ENCODE measurements at regions not wholly inside any gene's neighbourhood (a gene's known extent, or its start where the extent isn't known, plus 50 kb on each side); places are given as distances from the start of the nearest gene placed in this dataset.

GRCh38 chr10:100614429-100615095 is 78.8 kb downstream of the HIF1AN start:
- Histone ChIP-seq H3K27me3 (ENCODE audit: control insufficient read depth, insufficient read depth, low read length) (peaks cover 29% of the 10 kb centered on the region), H3K14ac (replicated peaks; ENCODE audit: low read depth, low read length) (no peak overlapping the region), H3K56ac (ENCODE audit: extremely low read depth, insufficient read depth, low read length) (no peak overlapping the region), H3K9me3 (ENCODE audit: control insufficient read depth, insufficient read depth, low read length) (no peaks in the 10 kb centered on the region), H3K4me2 (ENCODE audit: low read depth, low read length) (no peak overlapping the region), H4K5ac (ENCODE audit: low read depth, low read length) (no peak overlapping the region), H3K4me3 (ENCODE audit: insufficient read depth, low read depth, low read length) (no peak overlapping the region), H3K9me1 (ENCODE audit: insufficient read depth, low read length) (no peaks in the 10 kb centered on the region), H4K20me1 (ENCODE audit: insufficient read depth, low read length) (no peaks in the 10 kb centered on the region), H3K23ac (ENCODE audit: low read depth, low read length) (no peak overlapping the region), H2AK9ac (replicated peaks; ENCODE audit: low read depth, low read length, poor library complexity) (no peak overlapping the region), H3K79me1 (ENCODE audit: low read depth in 1 of 2, low read length in 2 of 2) (no peaks in the 10 kb centered on the region), H4K91ac (ENCODE audit: insufficient read depth, low read depth, low read length) (no peak overlapping the region), H2AK5ac (ENCODE audit: low read depth, low read length) (no peak overlapping the region), H3K9ac (ENCODE audit: low read depth, low read length) (no peak overlapping the region), H2BK120ac (ENCODE audit: low read depth, low read length) (no peak overlapping the region), H2BK5ac (ENCODE audit: low read depth, low read length, poor library complexity, severe bottlenecking) (no peak overlapping the region), H2AFZ (replicated peaks; ENCODE audit: low read length, poor library complexity) (no peak overlapping the region), H2BK15ac (ENCODE audit: low read depth, low read length) (no peak overlapping the region), H3K4ac (ENCODE audit: low read depth, low read length) (no peak overlapping the region), H3K4me1 (ENCODE audit: control insufficient read depth, insufficient read depth, low read length) (no peaks in the 10 kb centered on the region), H4K8ac (ENCODE audit: low read depth in 2 of 2, low read length in 2 of 2) (no peak overlapping the region), H3K36me3 (ENCODE audit: control insufficient read depth, insufficient read depth, low read length) (no peaks in the 10 kb centered on the region), H2BK20ac (ENCODE audit: low read depth, low read length) (no peak overlapping the region), H3K27ac (ENCODE audit: insufficient read depth, low read length) (no peak overlapping the region), H3K18ac (ENCODE audit: low read depth, low read length) (no peak overlapping the region)
- in situ Hi-C loops (cut with MboI; ENCODE audit: low sequenced_read_pairs) = no loop called here
- ChIA-PET POLR2A (ENCODE audit: unreplicated experiment) (no interaction called here), CTCF (no interaction called here)
- 71% methylated on average over 1 of the region's 11 CpGs; no CpG with 5 or more reads in 1 of the 2 experiments for WGBS, 2 experiments (ENCODE audit: extremely low coverage in 2 of 2, insufficient read length in 1 of 2)
- dilution Hi-C loops (cut with HindIII; ENCODE audit: low sequenced_read_pairs, unreplicated experiment) = no loop called here
- no TSS peak for BruUV-seq (replicated peaks)
- intact Hi-C loops (cut with micrococcal nuclease) = no loop called here
- TF ChIP-seq CHD1 (IDR thresholded peaks at IDR 0.05; ENCODE audit: low read depth, low read length) = no peak
- TF ChIP-seq CEBPB (IDR thresholded peaks at IDR 0.05; ENCODE audit: low read depth, low read length) = no peak
- TF ChIP-seq MAFK (IDR thresholded peaks at IDR 0.05; ENCODE audit: low read depth, low read length) = no peak
- TF ChIP-seq CTCF (conservative IDR thresholded peaks at IDR 0.05; ENCODE audit: low read depth, low read length) = no peak
- no peak for TF ChIP-seq POLR2A (IDR thresholded peaks at IDR 0.05; ENCODE audit: low read depth, low read length)
- no peak for TF ChIP-seq MAZ (IDR thresholded peaks at IDR 0.05; ENCODE audit: borderline replicate concordance, low read depth, low read length)
- no peak for TF ChIP-seq RCOR1 (IDR thresholded peaks at IDR 0.05; ENCODE audit: insufficient replicate concordance, low read length)
- no peak for TF ChIP-seq RAD21 (IDR thresholded peaks at IDR 0.05; ENCODE audit: low read length)
- no peak for TF ChIP-seq RFX5 (IDR thresholded peaks at IDR 0.05; ENCODE audit: low read depth, low read length)
- no peak for TF ChIP-seq BHLHE40 (IDR thresholded peaks at IDR 0.05; ENCODE audit: low read depth, low read length)
- TF ChIP-seq USF2 (IDR thresholded peaks at IDR 0.05; ENCODE audit: low read depth, low read length) = no peak
- TF ChIP-seq NFE2L2 (IDR thresholded peaks at IDR 0.05; ENCODE audit: low read depth, low read length) = no peak
- TF ChIP-seq MXI1 (IDR thresholded peaks at IDR 0.05; ENCODE audit: borderline replicate concordance, low read depth, low read length) = no peak
- TF ChIP-seq ELK1 (IDR thresholded peaks at IDR 0.05; ENCODE audit: borderline replicate concordance, low read depth, low read length) = no peak
- no peak for TF ChIP-seq FOS (IDR thresholded peaks at IDR 0.05; ENCODE audit: low read depth, low read length)
- TF ChIP-seq SMC3 (IDR thresholded peaks at IDR 0.05; ENCODE audit: low read depth, low read length) = no peak
- DNase-seq = no peak
- ATAC-seq (ENCODE audit: low read depth) = no peak
